Left forelimb (tissue), 1 donor: ENCODE measurements at regions not wholly inside any gene's neighbourhood (a gene's known extent, or its start where the extent isn't known, plus 50 kb on each side); places are given as distances from the start of the nearest gene placed in this dataset.
"Not testable (repeated sequence)": the region's sequence is repeated elsewhere in the genome, so short reads cannot be mapped to it uniquely, and the experiment has no call there.

Experiments
- DNase-seq: peaks from one replicate; pipeline ENCODE4 v3.0.0-alpha.2; 2018; ENCODE audit warnings: low spot score

DNA sequence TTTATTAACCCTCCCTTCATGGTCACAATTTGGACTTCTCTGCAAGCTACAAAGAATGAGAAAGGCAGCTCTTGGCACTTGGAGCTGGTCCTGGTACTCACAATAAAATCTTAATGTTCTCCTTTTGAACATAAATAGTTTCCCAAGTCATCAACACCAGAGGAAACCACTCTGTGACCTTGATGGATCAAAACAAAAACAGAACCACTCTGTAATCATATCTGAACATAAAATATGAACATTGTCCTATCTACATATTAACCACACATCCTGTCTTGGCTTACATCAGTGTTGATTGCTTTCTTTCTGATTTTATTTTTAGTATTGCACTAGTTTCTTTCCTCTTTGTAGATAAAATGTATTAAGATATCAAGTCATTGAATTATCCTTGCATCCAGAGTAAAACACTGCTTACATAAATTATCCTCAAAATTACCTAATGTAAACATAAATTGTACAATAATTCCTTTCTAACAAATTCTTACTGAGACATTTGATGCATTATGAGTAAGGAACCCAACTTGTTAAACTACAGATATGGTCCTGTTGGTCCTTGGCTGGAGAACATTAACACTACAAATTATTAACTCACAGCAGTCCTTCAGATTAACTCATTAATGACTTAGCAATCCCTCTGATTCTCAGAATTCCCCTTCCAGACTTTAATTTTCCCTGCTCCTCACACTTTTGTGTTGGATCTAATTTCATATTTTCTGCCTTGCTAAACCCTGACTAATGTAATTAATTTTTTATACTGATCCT, 860.5 kb downstream of the DIPK2A start:
- DNase-seq = no peak

DNA sequence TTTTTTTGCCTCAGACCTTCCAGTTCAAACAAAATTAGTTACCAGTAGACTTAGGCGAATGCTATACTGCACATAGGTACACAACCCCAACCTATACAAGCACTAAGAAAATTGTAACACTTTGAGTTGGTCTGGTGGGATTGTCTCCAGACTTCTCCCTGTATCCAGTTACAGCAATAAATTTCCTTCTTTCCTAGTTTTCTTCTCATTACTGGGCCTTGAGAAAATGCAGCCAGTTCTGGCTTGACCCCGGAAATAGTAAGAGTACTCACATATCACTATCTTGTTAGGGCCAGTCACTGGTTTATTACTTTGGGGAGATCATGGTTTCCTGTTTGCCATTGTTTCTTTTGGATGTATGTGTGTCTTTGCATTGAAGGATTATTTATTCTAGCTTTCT, 868.4 kb downstream of the DIPK2A start:
- DNase-seq = no peak

DNA sequence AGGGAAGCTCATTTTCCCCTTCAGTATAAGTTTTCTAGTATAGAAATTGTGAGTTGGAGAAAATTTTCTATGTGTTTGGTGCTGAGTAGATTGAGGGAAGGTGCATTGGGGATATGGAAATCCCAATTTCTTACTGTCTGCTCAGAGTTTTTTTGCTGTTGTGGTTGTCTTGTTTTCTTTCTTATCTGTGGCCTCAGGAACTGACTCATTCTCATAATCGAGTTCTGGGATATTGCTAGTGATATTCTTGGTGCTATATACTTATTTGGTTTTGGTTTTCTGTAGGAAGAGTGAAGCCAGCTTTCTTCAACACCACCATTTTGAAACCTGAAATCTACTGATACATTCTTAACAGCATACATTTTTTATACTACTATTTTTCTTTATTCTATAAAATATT, 869.2 kb downstream of the DIPK2A start:
- DNase-seq = no peak

DNA sequence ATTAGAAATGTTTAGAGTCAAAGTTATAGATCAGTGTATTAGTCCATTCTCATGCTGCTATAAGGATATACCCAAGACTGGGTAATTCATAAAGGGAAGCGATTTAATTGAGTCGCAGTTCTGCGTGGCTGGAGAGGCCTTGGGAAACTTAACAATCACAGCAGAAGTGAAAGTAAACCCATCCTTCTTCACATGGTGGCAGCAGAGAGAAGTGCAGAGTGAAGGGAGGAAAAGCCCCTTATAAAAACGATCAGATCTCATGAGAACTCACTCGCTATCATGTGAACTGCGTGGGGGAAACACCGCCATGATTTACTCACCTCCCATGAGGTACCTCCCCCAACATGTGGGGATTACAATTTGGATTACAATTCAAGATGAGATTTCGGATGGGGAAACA, 871.5 kb downstream of the DIPK2A start:
- no peak for DNase-seq

DNA sequence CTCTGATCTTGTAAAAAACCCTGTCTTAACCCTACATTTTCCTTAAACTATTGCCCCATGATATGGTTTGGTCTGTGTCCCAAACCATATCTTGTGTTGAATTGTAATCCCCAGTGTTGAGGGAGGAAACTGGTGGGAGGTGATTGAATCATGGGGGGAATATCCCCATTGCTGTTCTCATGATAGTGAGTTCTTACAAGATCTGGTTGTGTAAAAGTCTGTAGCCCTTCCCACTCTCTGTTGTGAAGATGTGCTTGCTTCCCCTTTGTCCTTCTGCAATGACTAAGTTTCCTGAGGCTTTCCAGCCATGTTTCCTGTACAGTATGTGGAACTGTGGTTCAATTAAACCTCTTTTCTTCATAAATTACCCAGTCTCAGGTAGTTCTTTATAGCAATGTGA, 881.4 kb downstream of the DIPK2A start:
- DNase-seq = no peak

DNA sequence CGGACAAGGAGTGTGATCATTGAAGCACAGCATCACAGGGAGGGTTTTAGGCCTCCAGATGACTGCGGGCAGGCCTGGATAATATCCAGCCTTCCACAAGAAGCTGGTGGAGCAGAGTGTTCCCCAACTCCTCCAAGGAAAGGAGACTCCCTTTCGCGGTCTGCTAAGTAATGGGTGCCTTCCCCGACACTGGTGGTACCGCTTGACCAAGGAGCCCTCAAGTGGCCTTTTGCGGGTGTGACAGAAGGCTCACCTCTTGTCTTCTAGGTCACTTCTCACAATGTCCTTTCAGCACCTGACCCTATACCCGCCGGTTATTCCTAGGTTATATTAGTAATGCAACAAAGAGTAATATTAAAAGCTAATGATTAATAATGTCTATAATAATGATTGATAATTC, 882.4 kb downstream of the DIPK2A start:
- DNase-seq = not testable (repeated sequence)

DNA sequence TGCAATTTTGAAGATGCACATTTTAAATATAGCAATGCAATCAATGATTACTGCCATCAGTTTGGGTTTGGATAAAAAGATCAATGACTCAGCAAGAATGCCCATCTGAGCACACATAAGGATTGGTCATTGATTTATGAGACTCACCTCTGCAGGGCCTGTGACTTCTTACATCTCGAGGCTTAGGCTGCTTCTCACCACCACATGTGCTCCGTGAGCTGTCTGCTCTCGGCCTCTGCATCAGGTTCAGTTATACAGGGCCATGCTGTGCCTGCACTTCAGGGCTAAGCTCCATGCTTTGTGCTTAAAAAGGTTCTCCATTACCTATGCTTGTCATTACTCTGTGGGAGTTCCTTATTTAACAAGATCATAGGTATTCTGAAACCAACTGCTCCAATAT, 887.5 kb downstream of the DIPK2A start:
- DNase-seq = no peak

DNA sequence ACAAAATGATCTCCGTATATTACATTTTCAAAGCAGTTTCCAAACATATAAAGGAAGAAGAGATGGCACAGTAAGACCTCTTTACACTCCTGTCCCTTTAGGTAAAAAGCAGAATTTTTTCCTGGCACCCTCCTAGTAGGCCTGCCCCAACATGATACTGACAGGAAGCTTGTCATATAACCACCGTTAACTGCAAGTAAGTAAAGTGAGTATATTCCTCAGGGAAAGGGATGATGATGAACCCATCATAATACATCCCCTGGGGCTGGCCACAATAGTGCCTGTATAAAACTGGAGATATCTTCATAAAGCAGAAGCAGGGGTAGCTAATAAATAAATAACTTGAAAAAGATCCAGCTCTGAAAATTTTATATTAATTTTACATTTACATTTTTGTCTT, 893.0 kb downstream of the DIPK2A start:
- DNase-seq = no peak

DNA sequence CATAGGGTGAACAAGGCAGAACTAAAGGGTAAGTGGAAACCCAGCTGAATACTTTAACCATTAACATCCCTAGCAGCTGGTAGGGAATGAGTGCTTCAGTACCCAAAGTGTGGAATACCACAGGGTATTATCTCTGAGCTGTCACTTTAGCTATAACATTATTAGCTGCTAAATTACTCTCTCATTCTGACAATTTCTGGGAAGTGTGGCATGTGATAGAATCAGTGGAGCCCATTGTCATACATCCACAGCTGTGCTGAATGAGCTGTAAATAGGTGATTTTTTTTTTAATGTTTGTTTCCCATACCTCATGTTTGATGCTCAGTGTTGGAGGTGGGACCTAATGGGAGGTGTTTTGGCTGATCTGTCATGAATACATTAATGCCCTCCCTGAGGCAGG, 894.3 kb downstream of the DIPK2A start:
- no peak for DNase-seq

DNA sequence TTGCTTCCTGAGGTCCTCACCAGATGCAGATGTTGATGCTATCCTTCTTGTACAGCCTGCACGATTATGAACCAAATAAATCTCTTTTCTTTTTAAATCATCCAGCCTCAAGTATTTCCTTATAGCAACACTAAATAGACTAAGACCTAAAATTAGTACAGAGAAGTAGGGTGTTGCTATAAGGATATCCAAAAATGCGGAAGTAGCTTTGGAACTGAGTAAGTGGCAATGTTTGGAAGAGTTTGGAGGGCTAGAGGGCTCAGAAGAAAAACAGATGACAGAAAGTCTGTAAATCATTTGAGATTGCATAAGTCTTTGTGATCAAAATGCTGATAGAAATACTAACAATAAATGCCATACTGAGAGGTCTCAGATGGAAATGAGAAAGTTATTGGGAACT, 894.9 kb downstream of the DIPK2A start:
- no peak for DNase-seq

DNA sequence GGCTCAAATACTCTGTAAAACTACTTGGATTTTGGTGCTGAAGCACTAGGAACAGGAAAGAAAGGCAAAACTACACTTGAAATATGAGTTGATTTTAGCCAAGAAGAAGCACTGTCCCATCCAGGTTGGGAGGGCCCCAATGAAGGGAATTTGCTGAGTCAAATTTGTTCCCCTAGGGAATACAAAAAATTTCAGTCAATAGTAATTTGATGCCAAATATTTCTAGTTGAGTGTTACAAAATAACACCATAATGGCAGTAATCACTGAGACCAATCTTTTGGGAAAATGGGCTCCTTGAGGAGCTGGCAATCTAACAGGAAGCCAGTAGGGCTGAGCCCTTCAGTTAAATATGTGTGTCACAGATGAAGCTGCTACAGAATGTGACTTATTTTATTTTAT, 896.9 kb downstream of the DIPK2A start:
- DNase-seq = no peak

DNA sequence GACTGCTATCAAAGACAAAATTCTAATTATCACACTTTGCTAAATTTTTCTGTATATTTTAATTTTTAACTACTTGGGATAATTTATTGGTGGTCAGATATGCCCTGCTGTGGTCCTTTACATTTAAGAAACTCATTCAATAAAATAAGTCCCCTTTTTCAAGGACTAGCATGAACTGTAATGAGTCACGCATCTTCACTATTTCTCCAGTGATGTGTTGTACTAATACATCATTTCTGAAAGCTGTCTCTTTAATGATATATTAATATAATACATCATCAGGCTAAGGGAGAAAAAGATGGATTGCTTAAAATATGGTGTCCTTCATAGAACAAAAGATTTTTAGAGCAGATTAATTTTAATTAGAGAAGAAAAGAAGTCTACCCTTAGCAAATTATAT, 901.4 kb downstream of the DIPK2A start:
- DNase-seq = no peak

DNA sequence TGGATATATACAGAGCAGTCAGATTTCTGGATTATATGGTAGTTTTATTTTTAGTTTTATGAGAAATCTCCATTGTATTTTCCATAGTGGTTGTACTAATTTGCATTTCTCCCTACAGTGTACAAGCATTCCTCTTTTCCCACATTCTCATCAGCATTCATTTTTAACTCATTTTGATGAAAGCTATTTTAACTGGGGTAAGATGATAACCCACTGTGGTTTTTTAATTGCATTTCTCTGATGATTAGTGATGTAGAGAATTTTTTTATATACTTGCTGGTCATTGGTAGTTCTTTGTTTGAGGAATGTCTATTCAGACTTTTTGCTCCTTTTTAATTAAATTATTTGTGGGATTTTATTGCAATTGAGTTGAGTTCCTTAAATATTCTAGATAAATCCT, 903.6 kb downstream of the DIPK2A start:
- no peak for DNase-seq

DNA sequence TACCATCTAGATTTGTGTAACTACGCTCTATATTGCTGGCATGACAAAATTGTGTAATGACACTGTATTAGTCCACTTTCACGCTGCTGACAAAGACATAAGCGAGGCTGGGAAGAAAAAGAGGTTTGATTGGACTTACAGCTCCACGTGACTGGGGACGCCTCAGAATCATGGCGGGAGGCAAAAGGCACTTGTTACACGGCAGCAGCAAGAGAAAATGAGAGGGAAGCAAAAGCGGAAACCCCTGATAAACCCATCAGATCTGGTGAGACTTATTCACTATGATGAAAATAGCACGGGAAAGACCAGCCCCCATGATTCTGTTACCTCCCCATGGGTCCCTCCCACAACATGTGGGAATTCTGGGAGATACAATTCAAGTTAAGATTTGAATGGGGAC, 905.7 kb downstream of the DIPK2A start:
- DNase-seq = no peak

DNA sequence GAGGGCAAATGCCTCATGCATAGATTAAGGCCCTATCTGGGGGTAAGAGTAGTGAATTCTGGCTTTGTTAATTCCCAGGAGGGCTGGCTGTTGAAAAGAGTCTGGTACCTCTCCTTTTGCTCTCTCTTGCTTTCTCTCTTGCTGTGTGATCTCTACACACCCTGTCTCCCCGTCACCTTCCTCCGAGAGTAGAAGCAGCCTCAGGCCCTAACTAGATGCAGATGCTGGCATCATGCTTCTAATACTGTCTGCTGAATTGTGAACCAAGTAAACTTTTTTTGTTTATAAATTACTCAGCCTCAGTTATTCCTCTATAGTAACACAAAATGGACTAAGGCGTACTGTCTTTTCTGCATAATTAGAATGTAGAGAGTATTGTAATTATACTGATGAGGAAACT, 908.1 kb downstream of the DIPK2A start:
- no peak for DNase-seq

DNA sequence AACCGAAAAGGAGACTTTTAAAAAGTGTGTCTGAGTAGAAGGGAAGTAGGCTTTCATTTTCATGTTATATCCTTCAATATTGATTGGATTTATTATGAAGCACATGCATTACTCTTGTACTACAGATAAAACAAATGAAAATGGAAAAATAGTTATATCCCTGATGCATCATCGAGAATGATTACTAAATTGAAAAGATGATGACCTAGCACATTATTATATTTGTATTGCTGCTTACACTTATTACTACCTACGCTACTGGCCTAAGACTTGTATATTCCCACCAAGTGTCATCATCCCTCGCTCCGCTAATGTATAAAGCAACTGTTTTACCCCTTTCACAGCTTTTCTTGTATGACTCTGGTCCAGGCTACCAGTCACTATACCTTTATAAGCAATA, 922.4 kb downstream of the DIPK2A start:
- DNase-seq = no peak

DNA sequence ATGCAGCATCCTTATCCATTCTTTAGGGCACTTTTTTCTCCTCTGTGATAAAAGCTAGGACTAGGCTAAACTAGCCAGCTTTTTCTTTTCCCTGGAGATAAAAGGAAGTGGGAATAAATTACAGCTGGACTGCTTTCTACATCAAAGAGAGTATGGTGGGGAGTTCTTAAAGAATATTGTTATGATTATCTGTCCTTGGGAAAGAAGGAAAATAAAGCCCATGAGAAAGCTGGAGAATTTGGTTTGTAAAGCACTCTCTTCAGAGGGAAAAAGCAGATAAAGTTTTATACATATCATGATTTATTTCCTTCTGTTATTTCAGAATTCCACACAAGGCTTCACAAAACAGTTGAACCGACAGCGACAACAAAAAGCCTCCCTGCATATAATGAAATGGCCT, 923.0 kb downstream of the DIPK2A start:
- no peak for DNase-seq

DNA sequence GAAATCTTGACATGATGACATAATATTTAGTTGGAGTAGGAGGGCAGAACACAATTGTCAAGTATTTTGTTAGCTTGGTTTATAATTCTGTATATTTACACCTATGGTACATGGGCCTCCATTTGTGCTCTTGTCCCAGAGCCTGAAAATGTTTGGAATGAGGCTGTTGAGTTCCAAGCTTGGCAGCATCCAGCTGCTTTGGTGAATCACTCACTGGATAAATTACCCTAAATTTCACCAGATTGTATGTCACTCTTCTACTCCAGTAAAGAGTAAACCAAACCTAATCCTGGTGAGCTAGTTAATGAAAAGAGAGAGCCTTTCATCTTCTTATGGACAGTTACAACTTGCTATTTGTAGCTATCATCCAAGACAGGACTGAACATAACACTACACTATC, 928.7 kb downstream of the DIPK2A start:
- DNase-seq = no peak

DNA sequence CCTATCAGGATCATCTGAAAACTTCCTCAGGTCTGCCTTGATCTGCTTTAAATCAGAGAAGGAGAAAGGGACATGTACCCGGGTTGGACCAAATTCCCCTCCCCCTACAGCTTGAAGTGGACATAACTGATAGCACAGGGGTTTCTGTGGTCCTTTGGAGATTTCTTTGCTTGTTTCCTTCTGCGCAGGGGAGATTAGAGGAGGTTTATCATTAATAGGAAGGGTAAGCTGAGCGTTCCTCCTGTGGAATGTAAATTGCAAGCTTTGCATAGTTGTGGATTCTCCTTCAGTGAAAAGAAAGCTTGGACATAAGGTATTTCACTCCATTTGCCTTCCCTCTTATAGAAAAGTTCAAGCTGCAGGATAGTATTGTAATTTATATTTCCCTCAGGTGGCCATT, 936.0 kb downstream of the DIPK2A start:
- DNase-seq = not testable (repeated sequence)

DNA sequence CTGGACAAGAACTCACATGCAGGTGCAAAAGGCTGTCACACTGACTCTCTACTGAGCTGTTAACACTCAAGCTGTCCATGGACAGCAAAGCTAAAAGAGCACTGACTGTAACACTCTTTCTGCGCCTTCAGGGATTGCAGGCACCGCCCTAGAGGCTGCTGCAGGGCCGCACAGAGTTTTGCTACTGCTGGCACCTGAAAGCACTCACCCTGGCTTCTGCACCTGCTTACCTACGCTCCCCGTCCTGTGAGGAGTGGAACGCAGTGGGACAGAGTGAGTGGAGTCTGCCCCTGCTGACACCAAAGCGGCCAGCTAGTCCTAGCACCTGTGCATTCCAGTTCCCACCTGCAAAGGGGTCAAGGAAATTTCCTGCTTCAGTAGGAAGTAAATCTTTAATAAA, 941.3 kb downstream of the DIPK2A start:
- no peak for DNase-seq

DNA sequence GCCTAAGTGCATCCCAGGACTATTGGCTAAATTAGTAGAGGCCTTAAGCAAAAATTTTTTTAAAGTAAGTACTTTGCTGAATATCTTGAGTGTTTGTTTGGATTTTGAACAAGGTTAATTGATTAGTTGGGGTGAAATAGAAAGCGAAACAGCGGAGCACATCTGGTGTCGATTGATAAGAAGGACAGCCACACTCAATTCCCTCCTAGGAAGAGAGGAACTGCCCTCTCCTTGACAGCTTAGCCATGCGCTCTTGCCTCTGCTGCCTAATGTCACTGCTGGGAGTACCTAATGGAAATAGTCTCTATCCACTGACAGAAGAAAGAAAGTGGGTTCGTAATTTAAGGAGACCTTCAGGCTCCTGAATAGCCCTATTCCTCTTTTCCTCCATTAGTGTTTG, 943.6 kb downstream of the DIPK2A start:
- DNase-seq = no peak

DNA sequence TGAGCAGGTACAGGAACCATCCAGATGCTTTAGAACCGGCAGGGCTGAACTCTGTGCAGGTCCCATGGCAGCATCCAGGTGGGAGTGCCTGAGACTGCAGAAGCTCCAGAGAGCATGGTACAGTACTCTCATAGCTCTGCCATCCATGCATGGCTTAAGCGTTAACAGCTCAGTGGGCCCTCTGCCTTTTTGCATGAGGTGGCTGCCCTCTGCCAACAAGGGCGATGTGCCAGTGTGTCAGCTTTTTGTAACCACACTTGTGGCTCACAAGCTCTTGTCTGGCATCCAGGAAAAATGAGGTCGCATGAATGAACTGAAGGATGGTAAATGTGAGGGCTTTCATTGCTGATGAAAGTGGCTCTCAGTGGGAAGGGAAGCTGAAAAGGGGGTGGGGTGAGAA, 950.1 kb downstream of the DIPK2A start:
- DNase-seq = no peak

DNA sequence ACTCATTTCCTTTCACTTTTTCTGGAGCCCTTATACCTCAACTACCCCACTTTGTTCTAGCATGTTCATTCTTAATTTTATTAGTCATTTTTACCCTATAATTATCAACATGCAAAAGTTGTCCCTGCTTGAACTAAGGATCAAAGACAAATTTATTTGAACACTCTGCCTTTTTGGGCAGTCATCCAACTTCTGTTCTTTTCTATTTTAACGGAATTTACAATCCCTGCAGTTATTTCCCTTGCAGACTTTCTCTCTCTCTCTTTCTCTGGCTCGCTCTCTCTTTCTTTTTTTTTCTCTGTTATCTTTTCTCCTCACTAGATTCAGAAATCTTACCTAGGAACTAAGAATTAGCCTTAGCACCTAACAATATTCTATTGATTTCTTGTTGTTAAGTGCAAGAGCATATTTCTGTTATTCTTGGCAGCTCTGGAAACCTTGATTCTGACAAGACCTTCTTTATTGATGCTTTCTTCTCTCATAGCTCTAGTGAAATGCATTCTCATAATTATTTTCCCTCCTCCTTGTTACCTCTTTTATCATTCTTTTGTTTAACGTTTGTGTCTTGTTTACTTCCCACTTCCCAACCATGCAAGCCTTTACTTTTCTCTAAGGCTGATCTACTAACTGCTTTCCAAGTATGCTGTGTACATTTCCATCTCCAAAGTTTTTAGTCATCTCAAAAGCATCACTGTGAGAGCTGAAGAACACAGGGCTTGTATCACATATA, 951.6 kb downstream of the DIPK2A start:
- DNase-seq = no peak

DNA sequence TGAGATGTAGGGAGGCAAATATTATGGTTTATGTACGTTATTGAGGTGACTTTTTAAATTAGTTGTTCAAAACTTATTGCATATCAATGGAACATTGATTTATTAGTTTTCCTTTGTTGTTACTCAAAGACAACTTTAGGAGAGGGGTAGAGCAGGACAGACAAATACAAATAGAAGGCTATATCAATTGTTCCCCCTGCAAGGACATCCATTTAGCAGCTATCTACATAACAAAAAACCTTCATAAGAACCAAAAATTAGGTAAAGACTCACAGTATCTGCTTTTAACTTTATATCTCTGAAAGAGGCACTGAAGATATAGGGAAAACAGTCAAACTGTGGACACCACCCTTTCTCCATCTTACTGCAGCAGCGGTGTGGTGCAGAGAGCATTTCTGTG, 958.8 kb downstream of the DIPK2A start:
- no peak for DNase-seq
